Caco-2 (cell line): ENCODE measurements at regions not wholly inside any gene's neighbourhood (a gene's known extent, or its start where the extent isn't known, plus 50 kb on each side); places are given as distances from the start of the nearest gene placed in this dataset.

ENCODE experiments used
- BruUV-seq: library from RNA; stranded (reverse); fragments of 400-500 nt; replicated peaks from 2 replicates; lab custom pipeline; 2021; lab: Mats Ljungman, UMichigan
- CTCF ChIA-PET: fragments of 300-600 bp; sonication (Branson Sonifier 250); formaldehyde crosslinking; loops from one replicate; lab custom pipeline; 2022; ENCODE audit warnings: antibody characterized with exemption; lab: Charles Lee
- POLR2A ChIA-PET: fragments of 300-600 bp; sonication (Branson Sonifier 250); formaldehyde crosslinking; loops from one replicate; lab custom pipeline; 2022; ENCODE audit warnings: antibody characterized with exemption; lab: Charles Lee
- DNase-seq, 2 experiments: peaks; one replicate each; pipeline versions ENCODE4 v3.0.0 to v3.0.0-alpha.2; 2020 to 2022
- H3K27me3 ChIP-seq: replicated peaks from 2 replicates; pipeline ENCODE4 v1.6.0; 2011; ENCODE audit warnings: low read length; ENCODE audit not compliant: control insufficient read depth, insufficient read depth
- H3K36me3 ChIP-seq: 2 replicates; pipeline ENCODE4 v1.5.1; 2011; ENCODE audit warnings: low read length; ENCODE audit not compliant: control insufficient read depth, insufficient read depth
- H3K4me1 ChIP-seq: fragments of 250-450 bp; sonication (Bioruptor Pico); 2 replicates; pipeline ENCODE4 v1.5.1; 2020; ENCODE audit warnings: mild to moderate bottlenecking
- H3K4me3 ChIP-seq: 2 replicates; pipeline ENCODE4 v1.5.1; 2011; ENCODE audit warnings: low read depth, mild to moderate bottlenecking, control low read depth, low read length
- H3K9me3 ChIP-seq: fragments of 250-450 bp; sonication (Bioruptor Pico); 2 replicates; pipeline ENCODE4 v1.5.1; 2020; ENCODE audit warnings: mild to moderate bottlenecking, moderate library complexity
- H3K27ac Mint-ChIP-seq: one replicate; pipeline ENCODE4 v1.8.0; 2022; ENCODE audit warnings: mixed read lengths; ENCODE audit not compliant: unreplicated experiment
- H3K27me3 Mint-ChIP-seq: one replicate; pipeline ENCODE4 v1.8.0; 2022; ENCODE audit warnings: mixed read lengths; ENCODE audit not compliant: insufficient read depth, unreplicated experiment
- H3K36me3 Mint-ChIP-seq: one replicate; pipeline ENCODE4 v1.8.0; 2022; ENCODE audit warnings: mild to moderate bottlenecking, mixed read lengths; ENCODE audit not compliant: insufficient read depth, unreplicated experiment
- H3K4me1 Mint-ChIP-seq: one replicate; pipeline ENCODE4 v1.8.0; 2022; ENCODE audit warnings: low read depth, mixed read lengths; ENCODE audit not compliant: unreplicated experiment
- H3K4me3 Mint-ChIP-seq: one replicate; pipeline ENCODE4 v1.8.0; 2022; ENCODE audit warnings: mild to moderate bottlenecking, moderate library complexity, mixed read lengths; ENCODE audit not compliant: unreplicated experiment
- H3K9me3 Mint-ChIP-seq: one replicate; pipeline ENCODE4 v1.8.0; 2022; ENCODE audit warnings: mixed read lengths; ENCODE audit not compliant: unreplicated experiment
- CTCF ChIP-seq, 2 experiments: fragments of 200-600 bp in 1 of 2; IDR thresholded peaks; 1 replicate in 1 of 2; 2 replicates in 1 of 2; pipeline versions ENCODE4 v1.5.1 to v1.8.0; 2011 to 2022; ENCODE audit warnings: antibody characterized with exemption in 1 of 2, control low read depth in 1 of 2, inconsistent platforms in 1 of 2, low read depth in 1 of 2, low read length in 1 of 2, mild to moderate bottlenecking in 1 of 2, moderate library complexity in 1 of 2; ENCODE audit not compliant: insufficient read depth in 1 of 2, severe bottlenecking in 1 of 2, unreplicated experiment in 1 of 2
- intact Hi-C: fragments of 100-400 bp; cut with micrococcal nuclease; formaldehyde crosslinking; loops from one replicate; pipeline ENCODE4 v1.10.0; 2022; ENCODE audit not compliant: unreplicated experiment

- BruUV-seq: no TSS peak
- Mint-ChIP-seq H3K27ac (no peak overlapping the region), H3K27me3 (peaks cover 13% of the 10 kb centered on the region), H3K4me1 (no peaks in the 10 kb centered on the region), H3K9me3 (peaks cover 7% of the 10 kb centered on the region), H3K36me3 (no peaks in the 10 kb centered on the region), H3K4me3 (no peak overlapping the region)
- no peak for TF ChIP-seq CTCF (IDR thresholded peaks at IDR 0.05; ENCODE audit: insufficient read depth in 1 of 2, low read depth in 1 of 2, low read length in 1 of 2, severe bottlenecking in 1 of 2, unreplicated experiment in 1 of 2)
- ChIA-PET POLR2A (no interaction called here), CTCF (no interaction called here)
- Histone ChIP-seq H3K27me3 (no peaks in the 10 kb centered on the region), H3K4me3 (no peak overlapping the region), H3K4me1 (no peaks in the 10 kb centered on the region), H3K36me3 (no peaks in the 10 kb centered on the region), H3K9me3 (no peaks in the 10 kb centered on the region)
- intact Hi-C loops: no loop called here
- DNase-seq: no peak
Measured at GRCh38 chr15:87439090-87439489, 817.4 kb downstream of the NTRK3 start.

DNA sequence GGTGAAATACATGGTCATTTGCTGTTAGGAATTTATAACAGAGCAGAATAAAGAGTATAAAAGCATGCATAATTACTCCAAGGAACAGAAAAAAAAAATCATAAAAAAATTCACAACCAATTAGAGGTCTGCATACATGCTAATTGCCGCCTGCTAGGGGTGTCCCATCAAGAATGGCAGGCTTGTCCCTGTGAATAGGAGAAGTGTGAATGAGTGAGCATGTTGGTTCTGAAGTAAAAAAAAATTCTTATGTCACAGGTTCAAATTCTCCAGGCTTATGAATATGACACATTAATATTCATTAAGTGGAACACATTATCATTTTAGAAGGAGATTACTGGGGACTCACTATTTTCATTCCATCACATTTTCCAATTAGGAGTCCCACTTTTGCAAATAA, 822.7 kb downstream of the NTRK3 start:
- Histone ChIP-seq H3K4me3 (no peak overlapping the region), H3K36me3 (no peaks in the 10 kb centered on the region), H3K4me1 (no peaks in the 10 kb centered on the region), H3K27me3 (no peaks in the 10 kb centered on the region), H3K9me3 (no peaks in the 10 kb centered on the region)
- no peak for DNase-seq
- no peak for TF ChIP-seq CTCF (IDR thresholded peaks at IDR 0.05; ENCODE audit: insufficient read depth in 1 of 2, low read depth in 1 of 2, low read length in 1 of 2, severe bottlenecking in 1 of 2, unreplicated experiment in 1 of 2)
- Mint-ChIP-seq H3K27ac (no peak overlapping the region), H3K4me1 (no peaks in the 10 kb centered on the region), H3K4me3 (no peak overlapping the region), H3K27me3 (peaks cover 17% of the 10 kb centered on the region), H3K9me3 (no peaks in the 10 kb centered on the region), H3K36me3 (no peaks in the 10 kb centered on the region)
- intact Hi-C loops: no loop called here
- POLR2A ChIA-PET: no interaction called here
- no TSS peak for BruUV-seq
- CTCF ChIA-PET: no interaction called here

DNA sequence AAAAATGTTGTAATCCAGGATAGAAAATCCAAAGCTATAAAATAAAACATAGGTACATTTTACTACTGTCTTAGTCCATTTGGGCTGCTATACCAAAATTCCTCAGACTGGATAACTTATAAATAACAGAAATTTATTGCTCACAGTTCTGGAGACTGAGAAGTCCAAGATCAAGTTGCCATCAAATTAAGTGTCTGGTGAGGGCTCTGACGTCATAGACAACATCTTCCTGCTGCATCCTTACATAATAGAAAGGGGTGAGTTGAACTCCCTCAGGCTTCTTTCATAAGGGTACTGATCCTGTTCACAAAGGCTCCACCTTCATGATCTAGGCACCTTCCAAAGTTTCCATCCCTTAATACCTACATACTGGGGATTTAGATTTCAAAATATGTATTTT, 826.8 kb downstream of the NTRK3 start:
- H3K9me3 ChIP-seq: no peaks in the 10 kb centered on the region
- peaks cover 9% of the 10 kb centered on the region for H3K27me3 Mint-ChIP-seq
- no peaks in the 10 kb centered on the region for H3K4me1 ChIP-seq
- POLR2A ChIA-PET: no interaction called here
- no peak for DNase-seq
- CTCF ChIA-PET: no interaction called here
- TF ChIP-seq CTCF (IDR thresholded peaks at IDR 0.05; ENCODE audit: insufficient read depth in 1 of 2, low read depth in 1 of 2, low read length in 1 of 2, severe bottlenecking in 1 of 2, unreplicated experiment in 1 of 2): no peak
- intact Hi-C loops: no loop called here
- no peaks in the 10 kb centered on the region for H3K9me3 Mint-ChIP-seq
- no peak overlapping the region for H3K4me3 Mint-ChIP-seq
- no peaks in the 10 kb centered on the region for H3K4me1 Mint-ChIP-seq
- no peaks in the 10 kb centered on the region for H3K36me3 ChIP-seq
- no peak overlapping the region for H3K4me3 ChIP-seq
- no peaks in the 10 kb centered on the region for H3K27me3 ChIP-seq
- no peaks in the 10 kb centered on the region for H3K36me3 Mint-ChIP-seq
- no peak overlapping the region for H3K27ac Mint-ChIP-seq
- BruUV-seq: no TSS peak
